Panc1 (cell line): ENCODE measurements at regions not wholly inside any gene's neighbourhood (a gene's known extent, or its start where the extent isn't known, plus 50 kb on each side); places are given as distances from the start of the nearest gene placed in this dataset.

Experiments used
- POLR2AphosphoS5 ChIP-seq: IDR thresholded peaks from 2 replicates; pipeline ENCODE4 v1.6.1; 2012; ENCODE audit warnings: mild to moderate bottlenecking, low read depth, low read length, moderate library complexity
- SIN3A ChIP-seq: IDR thresholded peaks from 2 replicates; pipeline ENCODE4 v1.6.1; 2012; ENCODE audit warnings: low read depth, mild to moderate bottlenecking, low read length, moderate library complexity, borderline replicate concordance; ENCODE audit not compliant: insufficient read depth
- TCF7L2 ChIP-seq: IDR thresholded peaks from 2 replicates; pipeline ENCODE4 v1.6.1; 2011; ENCODE audit warnings: mild to moderate bottlenecking, low read depth, low read length, inconsistent platforms
- TF ChIP-seq, protein P1 (sequence below): fragments of 450-650 bp; IDR thresholded peaks from 2 replicates; pipeline ENCODE4 v1.5.1; 2017; ENCODE audit warnings: mild to moderate bottlenecking

DNA sequence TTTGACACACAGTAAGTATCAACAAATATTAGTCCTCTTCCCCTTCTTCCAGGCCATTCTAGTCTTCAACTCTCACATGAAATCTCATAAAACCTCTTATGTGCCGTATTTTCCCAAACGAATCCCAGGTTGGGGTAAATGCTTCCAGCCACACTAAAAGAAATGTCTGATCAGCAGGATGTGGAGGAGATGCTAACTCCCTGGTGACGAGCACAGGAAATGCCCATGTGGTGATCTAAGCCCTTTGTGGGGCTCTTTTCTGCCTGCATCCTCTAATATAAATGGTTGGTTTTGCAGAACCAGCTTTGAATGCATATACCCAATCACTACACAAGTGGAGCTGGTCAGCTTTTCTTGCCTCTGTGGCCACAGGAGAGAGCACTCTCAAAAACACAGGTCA, 498.2 kb upstream of the ERCC4 start:
- no peak for TF ChIP-seq POLR2AphosphoS5
- TF ChIP-seq, protein P1, sequence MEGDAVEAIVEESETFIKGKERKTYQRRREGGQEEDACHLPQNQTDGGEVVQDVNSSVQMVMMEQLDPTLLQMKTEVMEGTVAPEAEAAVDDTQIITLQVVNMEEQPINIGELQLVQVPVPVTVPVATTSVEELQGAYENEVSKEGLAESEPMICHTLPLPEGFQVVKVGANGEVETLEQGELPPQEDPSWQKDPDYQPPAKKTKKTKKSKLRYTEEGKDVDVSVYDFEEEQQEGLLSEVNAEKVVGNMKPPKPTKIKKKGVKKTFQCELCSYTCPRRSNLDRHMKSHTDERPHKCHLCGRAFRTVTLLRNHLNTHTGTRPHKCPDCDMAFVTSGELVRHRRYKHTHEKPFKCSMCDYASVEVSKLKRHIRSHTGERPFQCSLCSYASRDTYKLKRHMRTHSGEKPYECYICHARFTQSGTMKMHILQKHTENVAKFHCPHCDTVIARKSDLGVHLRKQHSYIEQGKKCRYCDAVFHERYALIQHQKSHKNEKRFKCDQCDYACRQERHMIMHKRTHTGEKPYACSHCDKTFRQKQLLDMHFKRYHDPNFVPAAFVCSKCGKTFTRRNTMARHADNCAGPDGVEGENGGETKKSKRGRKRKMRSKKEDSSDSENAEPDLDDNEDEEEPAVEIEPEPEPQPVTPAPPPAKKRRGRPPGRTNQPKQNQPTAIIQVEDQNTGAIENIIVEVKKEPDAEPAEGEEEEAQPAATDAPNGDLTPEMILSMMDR, result no peak
- no peak for TF ChIP-seq SIN3A
- TF ChIP-seq TCF7L2, result no peak
